RWPE1 (cell line): ENCODE measurements at regions not wholly inside any gene's neighbourhood (a gene's known extent, or its start where the extent isn't known, plus 50 kb on each side); places are given as distances from the start of the nearest gene placed in this dataset.
A peak's percentile ranks its signal among the peaks of the same experiment; 100 is the strongest.

Experiments
- CTCF ChIA-PET: fragments of 350-600 bp; sonication (Branson Sonifier 250); formaldehyde crosslinking; extraction: SDS; loops from one replicate; lab custom pipeline; 2021; lab: Yijun Ruan, JAX
- POLR2A ChIA-PET: fragments of 400-600 bp; formaldehyde crosslinking; extraction: SDS; loops from one replicate; lab custom pipeline; 2020; ENCODE audit warnings: antibody characterized with exemption; ENCODE audit not compliant: low non-redundant PET; lab: Yijun Ruan, JAX
- DNase-seq: peaks from one replicate; pipeline ENCODE4 v3.0.0; 2012; ENCODE audit warnings: low spot score
- H3K27ac ChIP-seq: fragments of 450-650 bp; 2 replicates; pipeline ENCODE4 v1.5.1; 2017
- TF ChIP-seq, protein P1 (sequence below): fragments of 450-650 bp; conservative IDR thresholded peaks from 2 replicates; pipeline ENCODE4 v1.5.1; 2017; ENCODE audit warnings: low read depth, mild to moderate bottlenecking

DNA sequence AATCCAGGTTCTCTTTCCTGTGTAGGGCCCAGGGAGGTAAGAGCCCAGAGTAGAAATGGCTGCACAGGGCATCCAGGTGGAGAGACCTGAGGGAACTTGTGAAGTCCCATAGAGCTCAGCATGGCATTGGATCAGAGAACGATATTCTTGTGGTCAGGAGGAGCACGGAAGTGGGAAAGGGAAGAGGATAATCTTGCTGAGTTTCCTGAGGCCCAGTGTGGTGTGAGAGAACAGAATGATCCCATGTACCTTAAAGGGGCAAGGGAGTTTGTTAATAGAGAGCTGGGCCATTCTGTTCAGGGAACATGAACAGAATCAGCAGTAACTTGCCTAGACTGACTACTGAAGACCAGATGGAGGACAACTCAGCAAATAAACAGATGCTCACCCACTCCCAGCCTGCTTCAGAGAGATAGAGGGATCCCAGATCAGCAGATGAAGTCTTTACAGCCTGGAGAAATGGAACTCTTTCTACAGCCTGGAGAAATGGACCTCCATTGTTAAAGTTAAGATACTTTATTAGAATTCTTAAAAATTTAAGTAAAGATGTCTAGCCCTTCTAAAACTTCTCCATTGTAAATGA is 119.7 kb upstream of the ELL2 start:
- no peak overlapping the region for H3K27ac ChIP-seq
- TF ChIP-seq, protein P1, sequence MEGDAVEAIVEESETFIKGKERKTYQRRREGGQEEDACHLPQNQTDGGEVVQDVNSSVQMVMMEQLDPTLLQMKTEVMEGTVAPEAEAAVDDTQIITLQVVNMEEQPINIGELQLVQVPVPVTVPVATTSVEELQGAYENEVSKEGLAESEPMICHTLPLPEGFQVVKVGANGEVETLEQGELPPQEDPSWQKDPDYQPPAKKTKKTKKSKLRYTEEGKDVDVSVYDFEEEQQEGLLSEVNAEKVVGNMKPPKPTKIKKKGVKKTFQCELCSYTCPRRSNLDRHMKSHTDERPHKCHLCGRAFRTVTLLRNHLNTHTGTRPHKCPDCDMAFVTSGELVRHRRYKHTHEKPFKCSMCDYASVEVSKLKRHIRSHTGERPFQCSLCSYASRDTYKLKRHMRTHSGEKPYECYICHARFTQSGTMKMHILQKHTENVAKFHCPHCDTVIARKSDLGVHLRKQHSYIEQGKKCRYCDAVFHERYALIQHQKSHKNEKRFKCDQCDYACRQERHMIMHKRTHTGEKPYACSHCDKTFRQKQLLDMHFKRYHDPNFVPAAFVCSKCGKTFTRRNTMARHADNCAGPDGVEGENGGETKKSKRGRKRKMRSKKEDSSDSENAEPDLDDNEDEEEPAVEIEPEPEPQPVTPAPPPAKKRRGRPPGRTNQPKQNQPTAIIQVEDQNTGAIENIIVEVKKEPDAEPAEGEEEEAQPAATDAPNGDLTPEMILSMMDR: no peak
- CTCF ChIA-PET: interaction anchor here (0.6 to 1.2 kb wide), 3 partner anchors 112 to 189 kb away, joined by 3 to 6 read pairs (median 4); partner anchors contain the start of gene ELL2
- POLR2A ChIA-PET: interaction anchor here (1.1 kb wide), 1 partner anchor 120 kb away, joined by 4 read pairs; the partner anchor contains the start of gene ELL2
- DNase-seq: no peak

- DNase-seq: no peak
- ChIA-PET CTCF (interaction anchor here (1.0 to 1.2 kb wide), 2 partner anchors 119 to 188 kb away, joined by 4 to 6 read pairs; partner anchors contain the start of gene ELL2), POLR2A (interaction anchor here (1.1 kb wide), 1 partner anchor 119 kb away, joined by 4 read pairs; the partner anchor contains the start of gene ELL2)
- no peak overlapping the region for H3K27ac ChIP-seq
- TF ChIP-seq, protein P1: no peak
These were observed 118.9 kb upstream of the ELL2 start for GRCh38 chr5:96080557-96080956.

- CTCF ChIA-PET: no interaction called here
These were observed 118.3 kb upstream of the ELL2 start for GRCh38 chr5:96079962-96080361.

GRCh38 chr5:96079075-96079474 is 117.4 kb upstream of the ELL2 start:
- CTCF ChIA-PET: interaction anchor here (1.1 kb wide), 1 partner anchor 109 kb away, joined by 3 read pairs; no protein-coding TSS in a partner anchor
- H3K27ac ChIP-seq: no peak overlapping the region

More at GRCh38 chr5:96079962-96080361, 118.3 kb upstream of the ELL2 start:
- no peak for DNase-seq
- H3K27ac ChIP-seq: no peak overlapping the region
- POLR2A ChIA-PET: no interaction called here
- TF ChIP-seq, protein P1: no peak

DNA sequence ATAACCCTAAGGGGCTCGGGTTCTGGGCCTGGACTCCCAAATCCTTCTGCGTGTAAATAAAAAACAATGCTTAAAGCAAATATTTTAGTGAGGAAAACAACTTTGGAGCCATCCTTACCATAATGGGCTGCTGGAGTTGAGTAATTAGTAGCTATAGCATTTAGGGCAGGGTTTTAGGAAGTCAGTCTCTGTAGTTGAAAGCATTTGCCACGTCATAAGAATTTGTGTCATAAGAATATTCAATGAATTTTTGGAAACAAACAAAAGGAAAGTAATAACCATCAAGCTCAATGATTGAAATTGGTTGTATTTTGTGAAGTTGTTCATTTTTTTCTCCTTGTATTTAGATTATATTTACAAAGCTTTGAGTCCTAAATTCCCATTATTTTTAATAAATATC is 114.8 kb upstream of the ELL2 start:
- ChIA-PET CTCF (interaction anchor here (0.7 kb wide), 2 partner anchors 66 to 77 kb away, joined by 3 to 4 read pairs; no protein-coding TSS in a partner anchor), POLR2A (no interaction called here)
- no peak overlapping the region for H3K27ac ChIP-seq
- TF ChIP-seq, protein P1: no peak
- no peak for DNase-seq

More at GRCh38 chr5:96079075-96079474, 117.4 kb upstream of the ELL2 start:
- TF ChIP-seq, protein P1: no peak
- POLR2A ChIA-PET: interaction anchor here (0.6 to 1.2 kb wide), 2 partner anchors 26 to 118 kb away, joined by 3 read pairs; partner anchors contain the start of gene ELL2
- peak; percentile 92 for DNase-seq

GRCh38 chr5:96075579-96076289 is 114.1 kb upstream of the ELL2 start:
- TF ChIP-seq, protein P1: no peak
- H3K27ac ChIP-seq: no peak overlapping the region
- POLR2A ChIA-PET: no interaction called here
- DNase-seq: peak; percentile 60
- CTCF ChIA-PET: interaction anchor here (0.6 to 0.7 kb wide), 3 partner anchors 67 to 365 kb away, joined by 3 to 4 read pairs (median 3); no protein-coding TSS in a partner anchor
